Mucosa of rectum (tissue), 2 donors: ENCODE measurements at regions not wholly inside any gene's neighbourhood (a gene's known extent, or its start where the extent isn't known, plus 50 kb on each side); places are given as distances from the start of the nearest gene placed in this dataset.
"Not testable (repeated sequence)": the region's sequence is repeated elsewhere in the genome, so short reads cannot be mapped to it uniquely, and the experiment has no call there.

Source experiments
- H3K27ac ChIP-seq, 2 donors: one replicate each; pipeline ENCODE4 v1.7.0; 2013; ENCODE audit warnings: inconsistent platforms in 2 of 2, low read depth in 2 of 2, low read length in 2 of 2
- H3K27me3 ChIP-seq, 2 donors: one replicate each; pipeline ENCODE4 v1.7.0; 2013; ENCODE audit warnings: low read length in 2 of 2; ENCODE audit not compliant: control insufficient read depth in 2 of 2, insufficient read depth in 2 of 2
- H3K36me3 ChIP-seq, 2 donors: one replicate each; pipeline ENCODE4 v1.7.0; 2013; ENCODE audit warnings: low read length in 2 of 2; ENCODE audit not compliant: control insufficient read depth in 2 of 2, insufficient read depth in 2 of 2
- H3K4me1 ChIP-seq, 2 donors: one replicate each; pipeline ENCODE4 v1.7.0; 2013; ENCODE audit warnings: low read length in 2 of 2, mild to moderate bottlenecking in 1 of 2; ENCODE audit not compliant: control insufficient read depth in 2 of 2, insufficient read depth in 2 of 2
- H3K4me3 ChIP-seq, 2 donors: one replicate each; pipeline ENCODE4 v1.7.0; 2013; ENCODE audit warnings: low read length in 2 of 2
- H3K9ac ChIP-seq, 2 donors: one replicate each; pipeline ENCODE4 v1.7.0; 2013; ENCODE audit warnings: low read length in 2 of 2, low read depth in 1 of 2, mild to moderate bottlenecking in 1 of 2
- H3K9me3 ChIP-seq, 2 donors: one replicate each; pipeline ENCODE4 v1.7.0; 2013; ENCODE audit warnings: low read length in 2 of 2; ENCODE audit not compliant: control insufficient read depth in 2 of 2
- donor health status: healthy.
- donor health status: Normal muscosa, but diverticular disease.

DNA sequence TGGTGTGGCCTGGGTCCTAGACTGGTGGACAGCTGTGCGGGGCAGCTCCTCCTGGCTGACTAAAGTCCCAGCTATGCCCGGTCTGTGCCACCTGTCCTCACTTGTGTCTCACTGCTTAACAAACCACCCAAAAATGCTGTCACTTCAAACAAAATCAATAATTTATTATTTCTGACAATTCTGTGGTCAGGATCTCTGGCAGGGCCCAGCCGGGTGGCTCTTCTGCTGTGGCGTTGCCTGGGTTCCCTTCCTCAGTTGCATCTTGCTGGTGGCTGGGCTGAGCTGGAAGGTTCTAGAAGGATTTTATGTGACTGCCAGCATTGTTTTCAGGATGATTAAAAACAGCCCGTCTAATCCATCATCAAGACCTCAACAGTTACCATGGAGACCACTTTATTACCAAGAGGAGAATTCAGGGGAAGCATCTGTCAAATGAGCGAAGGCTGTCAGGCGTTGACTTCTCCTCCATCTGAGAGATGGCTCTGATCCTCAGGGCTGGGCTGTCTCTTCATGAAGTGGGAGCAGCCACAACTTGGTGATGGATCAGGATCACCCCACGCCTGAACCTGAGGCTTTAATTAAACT, 280.6 kb upstream of the SFSWAP start:
- H3K4me3 ChIP-seq, result no peak overlapping the region
- no peak overlapping the region for H3K9ac ChIP-seq
- no peaks in the 10 kb centered on the region for H3K4me1 ChIP-seq
- H3K36me3 ChIP-seq, result no peaks in the 10 kb centered on the region
- no peaks in the 10 kb centered on the region for H3K27me3 ChIP-seq
- no peaks in the 10 kb centered on the region for H3K9me3 ChIP-seq
- no peak overlapping the region for H3K27ac ChIP-seq

DNA sequence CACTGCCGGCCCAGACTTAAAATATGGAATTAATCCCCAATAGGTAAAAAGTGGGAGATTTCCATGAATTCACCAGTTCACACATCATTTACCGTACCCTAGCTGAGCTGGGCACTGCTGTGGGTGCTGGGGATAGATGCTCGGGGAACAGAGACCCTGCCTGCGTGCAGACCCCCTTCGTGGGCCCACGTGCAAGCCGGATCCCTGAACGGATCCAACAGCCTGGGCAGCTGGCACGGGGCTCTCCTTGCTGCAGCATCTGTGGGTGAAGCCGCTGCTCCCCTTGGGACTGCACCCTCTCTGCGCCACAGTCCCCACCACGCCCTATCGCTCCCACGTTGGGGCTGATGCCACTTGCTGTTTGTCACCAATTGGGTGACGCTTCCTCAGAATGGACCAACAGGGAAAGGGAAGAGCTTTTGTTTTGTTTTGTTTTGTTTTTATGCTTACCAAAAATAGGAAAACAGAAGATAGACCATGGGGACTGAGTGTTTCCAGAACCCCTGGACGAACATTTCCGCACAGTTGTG, 279.7 kb upstream of the SFSWAP start:
- not testable (repeated sequence) for H3K9ac ChIP-seq, H3K27ac ChIP-seq, H3K9me3 ChIP-seq, H3K36me3 ChIP-seq, H3K27me3 ChIP-seq, H3K4me1 ChIP-seq, H3K4me3 ChIP-seq

DNA sequence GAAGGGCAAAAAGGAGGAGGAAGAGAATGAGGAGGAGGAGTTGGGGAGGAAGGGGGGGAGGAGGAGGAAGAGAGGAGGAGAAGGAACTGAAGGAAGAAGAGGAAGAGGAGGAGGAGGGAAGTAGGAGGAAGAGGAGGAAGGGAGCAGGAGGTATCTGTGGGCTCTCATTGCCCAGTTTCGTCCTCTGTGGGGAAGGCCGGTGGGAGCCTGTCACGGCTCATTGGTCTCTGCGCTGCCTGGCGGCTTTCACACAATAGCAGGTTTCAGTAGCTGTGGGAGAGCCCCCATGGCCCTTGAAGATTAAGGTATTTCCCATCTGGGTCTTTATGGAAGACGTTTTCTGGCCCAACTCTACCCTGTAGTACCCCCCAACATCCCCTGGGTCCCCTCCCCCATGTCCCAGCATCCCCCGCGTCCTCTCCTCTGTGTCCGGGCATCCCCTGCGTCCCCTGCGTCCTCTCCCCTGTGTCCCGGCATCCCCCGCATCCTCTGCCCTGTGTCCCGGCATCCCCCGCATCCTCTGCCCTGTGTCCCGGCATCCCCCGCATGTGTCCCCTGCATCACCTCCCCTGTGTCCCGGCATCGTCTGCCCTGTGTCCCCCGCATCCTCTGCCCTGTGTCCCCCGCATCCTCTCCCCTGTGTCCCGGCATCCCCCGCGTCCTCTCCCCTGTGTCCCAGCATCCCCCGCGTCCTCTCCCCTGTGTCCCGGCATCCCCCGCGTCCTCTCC, 278.2 kb upstream of the SFSWAP start:
- no peak overlapping the region for H3K9ac ChIP-seq

DNA sequence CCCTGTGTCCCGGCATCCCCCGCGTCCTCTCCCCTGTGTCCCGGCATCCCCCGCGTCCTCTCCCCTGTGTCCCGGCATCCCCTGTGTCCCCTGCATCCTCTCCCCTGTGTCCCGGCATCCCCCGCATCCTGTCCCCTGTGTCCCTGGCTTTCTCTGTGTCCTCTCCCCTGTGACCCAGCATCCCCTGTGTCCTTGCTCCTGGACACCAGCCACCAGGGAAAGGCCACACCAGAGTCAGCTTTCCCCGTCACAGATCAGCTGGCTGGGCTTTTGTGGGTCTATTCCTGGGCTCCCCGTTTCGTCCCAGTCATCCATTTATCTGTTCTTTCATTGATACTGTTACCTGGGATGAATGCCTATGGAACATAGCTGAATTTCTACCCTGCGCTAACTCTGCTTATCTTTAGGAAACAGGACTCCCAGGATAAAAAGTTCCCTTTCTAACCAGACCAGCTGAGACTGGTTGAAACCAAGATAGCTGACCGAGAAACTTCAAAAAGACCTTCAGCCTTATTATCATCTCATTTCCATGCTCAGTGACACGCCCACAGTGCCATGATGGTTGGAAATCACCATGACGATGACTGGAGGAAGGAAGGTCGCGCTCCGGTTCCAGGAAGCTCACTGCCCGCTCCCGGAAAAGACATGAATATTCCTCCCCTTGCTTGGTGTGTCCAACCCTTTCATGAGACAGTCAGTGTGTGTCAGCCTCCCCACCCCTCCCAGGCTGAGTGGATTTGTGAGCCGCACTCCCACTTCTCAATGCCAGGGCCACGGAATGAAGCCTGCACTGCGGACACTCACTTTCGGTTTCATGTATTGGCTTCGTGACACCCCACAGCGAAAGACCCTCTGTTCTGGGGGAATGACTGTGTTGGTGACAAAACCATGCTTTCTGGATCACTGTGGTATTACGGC, 276.4 kb upstream of the SFSWAP start:
- Histone ChIP-seq H3K36me3 (no peaks in the 10 kb centered on the region), H3K9me3 (no peaks in the 10 kb centered on the region), H3K27me3 (peaks cover 0 to 2% of the 10 kb centered on the region in 2 donors), H3K9ac (no peak overlapping the region), H3K27ac (no peak overlapping the region), H3K4me1 (no peaks in the 10 kb centered on the region), H3K4me3 (no peak overlapping the region)

More for the DNA sequence above, 278.2 kb upstream of the SFSWAP start:
- Histone ChIP-seq H3K4me3 (no peak overlapping the region), H3K27me3 (no peaks in the 10 kb centered on the region), H3K9me3 (no peaks in the 10 kb centered on the region), H3K36me3 (no peaks in the 10 kb centered on the region), H3K4me1 (no peaks in the 10 kb centered on the region), H3K27ac (no peak overlapping the region)

DNA sequence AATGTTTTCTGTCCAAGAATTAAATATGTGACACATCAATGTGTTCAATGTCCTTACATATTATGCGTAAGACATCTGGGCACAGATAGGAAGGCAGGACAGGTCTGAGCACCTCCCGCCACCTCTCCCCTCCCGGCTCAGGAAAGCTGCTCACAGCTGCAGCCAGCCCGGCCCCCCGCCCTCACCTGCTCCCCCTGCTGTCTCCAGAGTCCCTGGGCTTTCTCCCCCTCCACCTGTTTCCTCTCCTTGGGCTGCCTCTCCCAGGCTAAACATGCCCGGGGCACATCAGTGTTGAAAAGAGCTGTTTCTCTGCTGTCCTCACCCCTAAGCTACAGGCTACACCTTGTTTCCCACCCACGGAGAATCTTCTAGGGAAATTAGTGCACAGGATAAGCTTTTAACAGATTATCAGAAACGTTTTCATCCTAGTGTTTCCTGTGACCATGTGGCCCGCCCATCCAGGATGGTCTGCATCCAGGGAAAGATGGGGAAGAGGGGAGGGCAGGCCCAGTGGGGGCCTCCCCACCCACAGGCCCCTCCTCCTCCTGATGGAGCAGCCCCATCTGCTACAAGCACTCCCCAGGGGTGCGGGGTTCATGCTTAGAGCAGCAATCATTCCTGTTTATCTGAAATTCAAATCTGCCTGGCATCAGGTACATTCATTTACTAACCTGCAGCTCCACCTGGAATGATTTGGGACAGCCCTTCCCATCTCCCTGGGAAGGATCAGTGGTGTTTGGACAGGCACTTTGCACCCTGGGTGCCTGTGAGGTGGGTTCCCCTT, 273.8 kb upstream of the SFSWAP start:
- H3K4me1 ChIP-seq, result no peaks in the 10 kb centered on the region
- H3K27me3 ChIP-seq, result peaks cover 0 to 2% of the 10 kb centered on the region in 2 donors
- no peaks in the 10 kb centered on the region for H3K9me3 ChIP-seq
- H3K4me3 ChIP-seq, result no peak overlapping the region
- no peak overlapping the region for H3K27ac ChIP-seq
- H3K36me3 ChIP-seq, result no peaks in the 10 kb centered on the region
- no peak overlapping the region for H3K9ac ChIP-seq

DNA sequence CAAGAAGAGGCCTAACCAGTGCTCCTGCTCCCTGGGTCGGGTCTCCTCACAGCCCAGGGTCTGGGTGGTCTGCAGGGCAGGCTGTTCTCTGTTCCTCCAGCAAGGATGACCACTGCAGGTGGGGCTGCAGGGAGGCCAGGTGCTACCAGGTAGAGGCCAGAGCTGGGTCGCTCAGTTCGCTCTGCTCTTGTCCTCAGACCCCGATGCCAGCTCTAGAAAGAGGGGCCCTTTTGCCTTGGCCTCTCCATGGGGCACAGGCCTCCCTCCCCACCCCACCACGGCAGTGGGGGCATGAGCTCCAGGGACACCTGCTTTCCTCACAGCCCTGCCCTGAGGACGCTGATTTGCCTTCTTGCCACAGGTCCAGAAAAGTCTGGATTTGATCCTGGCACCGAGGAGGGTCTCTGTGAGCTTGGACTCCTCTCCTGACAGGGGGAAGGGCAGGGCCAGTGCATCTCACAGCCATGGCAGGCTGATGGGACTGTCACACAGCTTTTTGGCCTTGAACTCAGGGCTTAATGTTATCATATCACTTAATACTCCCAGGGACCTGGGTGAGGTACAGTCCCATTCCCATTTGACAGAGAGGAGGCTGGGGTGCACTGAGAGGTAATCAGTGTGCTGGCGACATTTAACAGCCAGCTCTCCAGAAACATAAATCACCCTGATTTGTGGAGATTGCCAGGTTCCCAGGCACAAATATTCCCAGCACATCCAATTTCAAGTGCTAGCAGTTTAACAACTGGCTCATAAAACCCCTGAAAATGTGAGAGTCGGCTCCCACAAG, 273.0 kb upstream of the SFSWAP start:
- no peak overlapping the region for H3K27ac ChIP-seq
- H3K27me3 ChIP-seq, result peaks cover 0 to 2% of the 10 kb centered on the region in 2 donors
- H3K4me1 ChIP-seq, result no peaks in the 10 kb centered on the region
- no peaks in the 10 kb centered on the region for H3K9me3 ChIP-seq
- H3K4me3 ChIP-seq, result no peak overlapping the region
- no peak overlapping the region for H3K9ac ChIP-seq
- H3K36me3 ChIP-seq, result no peaks in the 10 kb centered on the region

DNA sequence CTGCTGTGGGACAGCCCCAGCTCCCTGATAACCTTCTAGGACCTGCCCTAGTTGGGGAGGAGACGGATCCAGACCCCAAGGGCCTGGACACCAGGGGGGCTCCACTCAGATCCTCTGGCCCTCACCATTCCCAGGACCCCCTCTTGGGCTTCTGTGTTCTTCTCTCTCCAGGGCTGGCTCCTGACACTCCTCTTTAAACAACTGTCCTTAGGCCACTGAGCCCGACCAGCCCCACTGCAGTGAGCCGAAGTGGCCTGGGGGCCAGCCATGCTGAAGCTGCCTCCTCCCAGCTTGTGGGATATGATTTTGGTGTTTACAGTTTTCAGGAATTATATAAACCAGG, 272.4 kb upstream of the SFSWAP start:
- not testable (repeated sequence) for H3K4me3 ChIP-seq, H3K27me3 ChIP-seq, H3K4me1 ChIP-seq, H3K9me3 ChIP-seq, H3K27ac ChIP-seq, H3K36me3 ChIP-seq, H3K9ac ChIP-seq

DNA sequence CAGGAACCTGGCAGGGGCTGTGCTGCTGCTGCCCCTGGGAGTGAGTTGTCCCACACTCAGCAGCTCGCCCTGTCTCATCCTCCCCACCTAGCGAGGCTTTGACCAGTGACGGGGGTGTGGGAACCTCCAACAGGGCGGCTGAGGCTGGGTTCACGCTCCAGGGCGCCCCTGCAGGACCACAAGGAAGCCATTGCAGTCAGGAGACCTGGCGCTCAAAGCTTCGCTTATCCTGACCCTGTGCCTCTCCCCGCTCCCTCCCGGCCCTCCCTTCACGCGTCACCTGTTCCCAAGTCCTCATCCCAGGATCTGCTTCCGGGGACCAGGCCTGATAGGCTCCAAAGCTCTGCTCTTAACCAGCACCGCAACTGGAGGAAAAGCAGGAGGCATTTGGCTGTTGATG, 272.0 kb upstream of the SFSWAP start:
- H3K27ac ChIP-seq, result no peak overlapping the region
- no peaks in the 10 kb centered on the region for H3K9me3 ChIP-seq
- no peak overlapping the region for H3K9ac ChIP-seq
- no peak overlapping the region for H3K4me3 ChIP-seq
- H3K27me3 ChIP-seq, result peaks cover 0 to 2% of the 10 kb centered on the region in 2 donors
- no peaks in the 10 kb centered on the region for H3K4me1 ChIP-seq
- no peaks in the 10 kb centered on the region for H3K36me3 ChIP-seq

DNA sequence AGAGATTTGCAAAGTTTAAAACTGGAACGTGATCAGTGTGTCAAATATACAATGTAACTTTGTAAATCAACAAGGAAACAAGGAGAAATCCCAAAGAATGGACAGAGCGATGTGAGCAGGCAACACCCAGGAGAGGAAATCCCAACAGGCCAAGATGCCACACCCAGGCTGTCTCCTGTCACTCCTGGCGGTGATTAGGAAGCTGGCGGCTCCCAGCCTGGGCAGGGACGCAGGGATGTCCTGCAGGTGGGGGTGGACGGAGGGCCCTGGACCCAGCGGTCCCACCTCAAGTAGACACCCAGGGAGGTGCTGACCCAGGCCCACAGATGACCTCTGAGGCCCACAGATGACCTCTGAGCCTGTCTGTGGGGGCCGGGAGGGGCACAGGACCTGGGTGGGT, 271.1 kb upstream of the SFSWAP start:
- H3K27me3 ChIP-seq, H3K9me3 ChIP-seq, H3K4me3 ChIP-seq, H3K4me1 ChIP-seq, H3K27ac ChIP-seq, H3K36me3 ChIP-seq, H3K9ac ChIP-seq: not testable (repeated sequence)
